Stimulated activated CD4-positive, alpha-beta T cell treated with anti-CD3 and anti-CD28 coated beads, TNF-alpha, amount 100 ng/mL, for 1 hour (primary cell): ENCODE measurements at regions not wholly inside any gene's neighbourhood (a gene's known extent, or its start where the extent isn't known, plus 50 kb on each side); places are given as distances from the start of the nearest gene placed in this dataset.

ENCODE experiments used
- DNase-seq, 3 donors: peaks; one replicate each; pipeline ENCODE4 v3.0.0-alpha.2; 2020; ENCODE audit warnings: low read depth in 3 of 3, low spot score in 1 of 3

GRCh38 chr6:138550346-138550767, 51.1 kb upstream of the NHSL1 start:
- no peak for DNase-seq

- DNase-seq, result no peak
Observed at GRCh38 chr6:138554146-138554545, 54.9 kb upstream of the NHSL1 start.

- DNase-seq, result no peak
Observed at GRCh38 chr6:138555421-138555988, 56.2 kb upstream of the NHSL1 start.

GRCh38 chr6:138557147-138557546, 57.9 kb upstream of the NHSL1 start:
- no peak for DNase-seq

- DNase-seq, result no peak
Observed at GRCh38 chr6:138559143-138559542, 59.8 kb upstream of the NHSL1 start.

DNA sequence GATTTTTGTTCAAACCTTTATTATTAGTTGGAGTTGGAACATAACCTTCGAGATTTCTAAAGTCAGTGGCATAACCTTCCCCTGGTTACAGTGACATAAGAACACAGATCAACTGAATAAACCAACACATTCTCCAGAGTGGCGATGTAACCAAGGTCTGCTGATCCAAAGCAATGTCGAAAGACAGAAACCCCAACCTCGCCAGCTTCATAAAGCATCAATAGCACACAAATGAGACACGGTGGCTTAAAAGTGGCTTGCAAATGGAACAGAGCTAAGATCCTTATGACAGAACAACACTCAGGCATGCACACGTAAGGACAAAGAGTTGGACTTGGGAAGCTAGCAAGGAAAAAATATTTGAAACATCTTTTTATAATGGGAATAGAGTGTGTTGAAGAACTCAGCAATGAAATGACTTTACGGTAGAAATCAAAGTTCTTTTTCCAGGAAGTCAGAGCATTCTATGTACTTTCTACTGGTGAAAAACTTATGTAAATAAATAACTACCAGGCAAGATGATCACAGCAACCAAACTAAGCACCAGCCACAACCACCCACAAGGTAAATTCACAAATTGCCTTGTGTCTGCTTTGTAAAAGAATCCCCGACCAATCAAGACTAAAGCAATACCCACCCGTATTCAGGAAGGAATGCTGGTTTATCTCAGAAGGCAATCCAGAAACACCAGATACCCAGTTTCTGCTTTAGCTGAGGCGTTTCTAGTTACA, 61.0 kb upstream of the NHSL1 start:
- DNase-seq, result no peak

DNA sequence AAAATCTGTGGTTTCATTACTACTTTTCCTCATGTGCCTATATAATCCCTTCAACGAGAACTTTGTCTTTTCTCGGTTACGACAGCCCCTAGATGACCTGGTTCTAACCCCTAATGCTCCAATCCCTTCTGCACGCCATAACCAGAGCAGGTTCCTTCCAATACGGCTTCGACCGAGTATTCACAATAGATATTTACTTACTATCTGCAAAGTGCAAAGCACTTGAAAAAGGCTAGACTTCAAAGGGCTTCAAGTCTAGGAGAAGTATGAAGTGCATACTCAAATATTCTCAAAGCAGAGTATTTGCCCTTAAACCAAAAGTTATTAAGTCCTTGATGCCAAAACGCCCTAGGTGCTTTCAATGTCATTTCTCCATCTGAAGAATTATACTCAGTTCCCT, 63.4 kb upstream of the NHSL1 start:
- no peak for DNase-seq

- no peak for DNase-seq
Observed at GRCh38 chr6:138563231-138563630, 63.9 kb upstream of the NHSL1 start.

GRCh38 chr6:138563650-138564049, 64.4 kb upstream of the NHSL1 start:
- no peak for DNase-seq

GRCh38 chr6:138564170-138564721, 65.0 kb upstream of the NHSL1 start:
- DNase-seq, result no peak

- no peak for DNase-seq
Observed at GRCh38 chr6:138567052-138567451, 67.8 kb upstream of the NHSL1 start.

DNA sequence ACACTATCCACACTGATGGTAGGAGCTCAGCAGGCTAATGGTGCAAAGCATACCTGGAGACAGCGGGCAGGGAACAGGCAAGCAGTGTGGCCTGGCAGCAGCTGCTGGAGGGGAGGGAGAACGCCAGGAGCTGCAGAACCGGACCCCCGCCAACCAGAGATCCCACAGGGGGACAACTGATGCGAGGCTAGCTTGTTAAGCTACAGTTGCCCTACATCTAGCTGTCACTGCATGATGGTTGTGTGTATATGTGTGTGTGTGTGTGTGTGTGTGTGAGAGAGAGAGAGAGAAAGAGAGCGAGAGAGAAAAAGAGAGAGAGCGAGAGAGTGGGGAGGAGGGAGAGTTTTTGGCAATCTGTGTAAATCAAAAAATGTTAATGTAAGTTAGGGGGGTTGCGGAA, 69.7 kb upstream of the NHSL1 start:
- no peak for DNase-seq

GRCh38 chr6:138569554-138569953, 70.3 kb upstream of the NHSL1 start:
- DNase-seq, result no peak

DNA sequence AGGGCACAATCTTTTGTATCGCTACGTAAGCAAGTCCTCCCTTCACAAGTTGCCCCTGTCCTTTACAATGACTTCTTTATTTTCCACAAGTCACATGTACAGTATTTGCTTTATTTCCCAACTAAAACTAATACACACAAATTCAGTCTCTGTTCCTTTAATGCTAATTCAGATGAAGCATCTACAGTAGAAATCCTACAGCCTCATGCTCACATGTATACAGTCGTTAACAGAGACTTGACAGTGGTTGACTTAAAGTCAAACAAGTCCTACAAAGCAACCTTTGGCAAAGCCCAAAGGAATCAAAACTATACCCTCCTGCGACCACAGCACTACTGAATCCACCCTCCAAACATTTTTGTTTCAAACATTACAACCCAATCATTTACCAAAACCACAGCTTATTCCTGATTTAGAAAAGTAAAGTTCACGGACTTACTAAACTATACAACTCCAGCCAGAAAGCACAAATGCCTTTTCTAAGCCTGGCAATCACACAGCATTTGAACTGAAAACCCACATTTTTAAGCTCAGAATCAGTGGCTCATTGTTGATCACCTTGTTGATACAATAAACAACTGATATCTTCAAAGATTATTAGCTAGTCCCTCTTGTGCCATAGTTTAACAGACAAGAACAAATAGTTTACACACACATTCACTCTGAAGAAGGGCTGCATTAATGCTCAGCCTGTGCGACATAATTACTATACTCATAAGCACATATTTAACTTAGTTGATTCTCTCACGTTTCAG, 70.9 kb upstream of the NHSL1 start:
- DNase-seq, result no peak

DNA sequence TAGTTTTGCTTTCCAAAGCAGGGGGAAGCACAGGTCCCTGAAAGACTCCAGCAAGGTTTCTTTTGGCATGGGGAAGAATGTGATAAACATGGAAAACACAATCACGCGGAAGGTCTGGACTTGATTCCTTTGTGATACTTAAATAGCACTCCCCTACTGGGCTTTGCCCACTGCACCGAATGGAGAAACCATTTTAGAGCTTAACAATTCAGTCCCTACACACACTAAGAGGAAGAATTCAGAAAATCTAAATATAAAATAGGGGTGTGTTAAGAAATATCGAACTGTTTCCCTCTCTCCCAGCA, 71.4 kb upstream of the NHSL1 start:
- DNase-seq, result no peak

GRCh38 chr6:138571181-138571580, 71.9 kb upstream of the NHSL1 start:
- DNase-seq, result no peak

- no peak for DNase-seq
Observed at GRCh38 chr6:138571585-138572166, 72.4 kb upstream of the NHSL1 start.

GRCh38 chr6:138572167-138572875, 73.0 kb upstream of the NHSL1 start:
- no peak for DNase-seq

GRCh38 chr6:138572885-138573284, 73.6 kb upstream of the NHSL1 start:
- DNase-seq, result no peak

DNA sequence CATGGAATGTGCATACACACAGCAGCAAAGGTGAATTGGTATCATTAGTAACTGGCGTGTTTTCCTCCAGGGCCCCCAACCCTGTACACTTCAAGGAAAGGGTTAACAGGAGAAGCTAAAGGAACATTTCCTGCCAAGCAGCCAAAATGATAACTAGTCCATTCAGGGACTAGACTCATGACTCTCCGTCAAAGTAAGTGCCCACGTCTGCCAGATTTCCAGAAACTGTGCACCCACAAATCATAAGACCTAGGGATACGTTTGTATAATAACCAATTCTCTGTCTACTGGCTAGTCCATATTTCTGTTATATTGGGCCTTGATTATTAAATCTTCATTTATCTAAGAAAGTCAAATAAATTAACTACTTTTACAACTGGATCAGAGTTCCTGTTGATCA, 76.0 kb upstream of the NHSL1 start:
- DNase-seq, result no peak

DNA sequence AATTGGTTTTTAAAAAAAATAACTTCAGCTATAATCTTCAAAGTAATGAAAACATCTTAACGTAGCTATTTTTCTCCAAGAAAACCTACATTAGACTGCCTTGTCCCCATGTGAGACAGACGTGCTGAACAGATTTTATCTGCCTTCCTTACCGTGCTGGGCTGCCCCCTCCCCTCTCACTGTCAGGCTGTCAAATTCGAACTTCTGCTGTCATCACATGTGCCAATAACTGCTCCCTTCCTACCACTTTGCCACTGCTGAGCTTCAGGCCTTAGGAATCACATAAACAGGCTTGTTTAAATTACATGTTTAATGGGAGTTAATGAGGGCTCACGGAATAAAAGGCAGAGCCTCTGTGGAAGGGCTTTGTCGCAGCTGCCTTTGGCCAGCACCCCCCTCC, 77.0 kb upstream of the NHSL1 start:
- no peak for DNase-seq
